OCI-LY7 (cell line): ENCODE measurements at regions not wholly inside any gene's neighbourhood (a gene's known extent, or its start where the extent isn't known, plus 50 kb on each side); places are given as distances from the start of the nearest gene placed in this dataset.

Experiments
- EZH2phosphoT487 ChIP-seq: fragments of 200-600 bp; sonication (generic); IDR thresholded peaks from 2 replicates; pipeline ENCODE4 v1.6.1; 2018; ENCODE audit warnings: low read depth, borderline replicate concordance, mild to moderate bottlenecking, mixed run types, antibody characterized with exemption, low read length, moderate library complexity, mixed read lengths
- TF ChIP-seq, protein P1 (sequence below): fragments of 200-600 bp; sonication (generic); conservative IDR thresholded peaks from 2 replicates; pipeline ENCODE4 v1.5.1; 2014; ENCODE audit warnings: mild to moderate bottlenecking, antibody characterized with exemption, low read length, moderate library complexity, mixed read lengths

DNA sequence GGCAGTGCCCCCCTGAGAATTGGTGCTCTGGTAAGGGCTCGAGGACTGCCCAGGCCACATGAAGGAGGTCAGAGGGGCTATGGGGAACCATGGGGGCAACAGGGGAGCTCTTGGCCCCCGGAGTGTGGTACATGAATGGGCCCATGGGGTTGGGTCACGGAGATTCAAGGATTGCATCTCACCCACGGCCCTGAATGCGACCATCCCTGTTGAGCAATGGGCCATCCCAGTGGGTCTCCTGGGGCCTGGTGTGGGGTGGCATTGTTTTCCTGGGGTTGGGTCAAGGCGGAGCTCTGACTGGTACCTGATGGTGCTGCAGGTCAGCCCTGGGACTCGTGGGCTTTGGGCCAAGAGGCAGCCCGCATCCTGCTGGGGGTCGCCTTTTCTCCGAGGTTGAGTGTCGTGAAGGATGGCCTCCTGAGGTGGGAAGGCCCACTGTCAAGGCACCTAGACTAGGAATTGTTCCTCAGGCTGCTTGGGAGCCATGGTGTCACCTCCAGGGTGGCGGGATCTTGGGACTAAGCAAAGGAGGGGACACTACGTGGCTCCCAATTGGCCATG is 198.3 kb downstream of the UBE3A start:
- TF ChIP-seq, protein P1, sequence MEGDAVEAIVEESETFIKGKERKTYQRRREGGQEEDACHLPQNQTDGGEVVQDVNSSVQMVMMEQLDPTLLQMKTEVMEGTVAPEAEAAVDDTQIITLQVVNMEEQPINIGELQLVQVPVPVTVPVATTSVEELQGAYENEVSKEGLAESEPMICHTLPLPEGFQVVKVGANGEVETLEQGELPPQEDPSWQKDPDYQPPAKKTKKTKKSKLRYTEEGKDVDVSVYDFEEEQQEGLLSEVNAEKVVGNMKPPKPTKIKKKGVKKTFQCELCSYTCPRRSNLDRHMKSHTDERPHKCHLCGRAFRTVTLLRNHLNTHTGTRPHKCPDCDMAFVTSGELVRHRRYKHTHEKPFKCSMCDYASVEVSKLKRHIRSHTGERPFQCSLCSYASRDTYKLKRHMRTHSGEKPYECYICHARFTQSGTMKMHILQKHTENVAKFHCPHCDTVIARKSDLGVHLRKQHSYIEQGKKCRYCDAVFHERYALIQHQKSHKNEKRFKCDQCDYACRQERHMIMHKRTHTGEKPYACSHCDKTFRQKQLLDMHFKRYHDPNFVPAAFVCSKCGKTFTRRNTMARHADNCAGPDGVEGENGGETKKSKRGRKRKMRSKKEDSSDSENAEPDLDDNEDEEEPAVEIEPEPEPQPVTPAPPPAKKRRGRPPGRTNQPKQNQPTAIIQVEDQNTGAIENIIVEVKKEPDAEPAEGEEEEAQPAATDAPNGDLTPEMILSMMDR, result no peak
- TF ChIP-seq EZH2phosphoT487, result no peak
